ENCODE measurements at regions not wholly inside any gene's neighbourhood (a gene's known extent, or its start where the extent isn't known, plus 50 kb on each side); places are given as distances from the start of the nearest gene placed in this dataset.

DNA sequence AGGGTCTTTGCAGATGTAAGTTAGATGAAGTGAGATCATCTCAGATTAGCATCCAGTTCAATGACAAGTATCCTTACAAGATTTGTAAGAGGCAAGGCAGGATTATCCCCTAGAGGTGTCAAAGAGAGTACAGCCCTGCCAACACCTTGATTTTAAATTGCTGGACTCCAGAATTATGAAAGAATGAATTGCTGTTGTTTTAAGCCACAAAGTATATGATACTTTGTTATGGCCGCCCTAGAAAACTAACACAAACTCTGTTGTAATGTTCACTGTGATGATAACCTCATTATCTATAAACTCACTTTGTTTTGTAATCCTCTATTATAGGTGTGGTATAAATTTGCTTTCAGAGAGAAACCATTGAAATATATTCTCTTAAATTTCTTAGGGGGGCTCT is 249.0 kb upstream of the SPOPL start:
- no peaks in the 10 kb centered on the region for H3K36me3 ChIP-seq (ENCODE audit: insufficient read depth, low read length)
- no peak overlapping the region for H3K4me2 ChIP-seq (ENCODE audit: low read length)
- H3K4me3 ChIP-seq (ENCODE audit: low read depth, low read length, poor library complexity, severe bottlenecking): no peak overlapping the region
- H3K9me3 ChIP-seq (ENCODE audit: low read length): no peaks in the 10 kb centered on the region
- no peak overlapping the region for H2AFZ ChIP-seq (ENCODE audit: low read length)
- H3K27me3 ChIP-seq (ENCODE audit: insufficient read depth, low read length): no peaks in the 10 kb centered on the region
- no peaks in the 10 kb centered on the region for H3K4me1 ChIP-seq (ENCODE audit: insufficient read depth, low read length, severe bottlenecking)
- no peaks in the 10 kb centered on the region for H3K79me2 ChIP-seq (ENCODE audit: insufficient read depth, low read length)
- no peaks in the 10 kb centered on the region for H3F3A ChIP-seq (ENCODE audit: insufficient read depth, low read length)
- no peak for TF ChIP-seq EZH2 (IDR thresholded peaks at IDR 0.05; ENCODE audit: borderline replicate concordance, low read length)
- TF ChIP-seq, protein P1, sequence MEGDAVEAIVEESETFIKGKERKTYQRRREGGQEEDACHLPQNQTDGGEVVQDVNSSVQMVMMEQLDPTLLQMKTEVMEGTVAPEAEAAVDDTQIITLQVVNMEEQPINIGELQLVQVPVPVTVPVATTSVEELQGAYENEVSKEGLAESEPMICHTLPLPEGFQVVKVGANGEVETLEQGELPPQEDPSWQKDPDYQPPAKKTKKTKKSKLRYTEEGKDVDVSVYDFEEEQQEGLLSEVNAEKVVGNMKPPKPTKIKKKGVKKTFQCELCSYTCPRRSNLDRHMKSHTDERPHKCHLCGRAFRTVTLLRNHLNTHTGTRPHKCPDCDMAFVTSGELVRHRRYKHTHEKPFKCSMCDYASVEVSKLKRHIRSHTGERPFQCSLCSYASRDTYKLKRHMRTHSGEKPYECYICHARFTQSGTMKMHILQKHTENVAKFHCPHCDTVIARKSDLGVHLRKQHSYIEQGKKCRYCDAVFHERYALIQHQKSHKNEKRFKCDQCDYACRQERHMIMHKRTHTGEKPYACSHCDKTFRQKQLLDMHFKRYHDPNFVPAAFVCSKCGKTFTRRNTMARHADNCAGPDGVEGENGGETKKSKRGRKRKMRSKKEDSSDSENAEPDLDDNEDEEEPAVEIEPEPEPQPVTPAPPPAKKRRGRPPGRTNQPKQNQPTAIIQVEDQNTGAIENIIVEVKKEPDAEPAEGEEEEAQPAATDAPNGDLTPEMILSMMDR (IDR thresholded peaks at IDR 0.05; ENCODE audit: low read length): no peak
- no peak overlapping the region for H3K27ac ChIP-seq (ENCODE audit: low read depth, low read length, poor library complexity, severe bottlenecking)
- no peak overlapping the region for H3K9ac ChIP-seq (ENCODE audit: low read length)
- no peaks in the 10 kb centered on the region for H4K20me1 ChIP-seq (ENCODE audit: insufficient read depth, low read length)
- no peaks in the 10 kb centered on the region for H3K9me2 ChIP-seq (ENCODE audit: low read depth, low read length)

DNA sequence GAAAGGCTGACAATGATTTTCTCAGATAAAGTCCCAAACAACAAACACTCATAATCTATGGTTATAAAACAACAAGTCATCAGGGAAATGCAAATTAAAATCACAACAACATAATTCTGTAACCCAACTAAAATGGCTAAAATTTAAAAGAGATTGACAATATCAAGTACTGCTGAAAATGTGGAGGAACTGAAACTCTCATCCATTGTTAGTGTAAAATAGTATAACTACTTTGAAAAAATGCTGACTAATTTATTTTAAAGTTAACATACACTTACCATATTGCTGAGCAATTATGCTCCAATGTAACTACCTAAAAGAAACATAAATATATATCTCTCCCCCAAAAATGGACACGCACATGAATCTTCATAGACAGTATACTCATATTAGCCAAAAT is 245.9 kb upstream of the SPOPL start:
- Histone ChIP-seq H3K27me3 (ENCODE audit: insufficient read depth, low read length) (no peaks in the 10 kb centered on the region), H3K9me2 (ENCODE audit: low read depth, low read length) (no peaks in the 10 kb centered on the region), H3K4me2 (ENCODE audit: low read length) (no peak overlapping the region), H3K9me3 (ENCODE audit: low read length) (no peaks in the 10 kb centered on the region), H3K36me3 (ENCODE audit: insufficient read depth, low read length) (no peaks in the 10 kb centered on the region), H3K4me1 (ENCODE audit: insufficient read depth, low read length, severe bottlenecking) (no peaks in the 10 kb centered on the region), H3F3A (ENCODE audit: insufficient read depth, low read length) (no peaks in the 10 kb centered on the region), H4K20me1 (ENCODE audit: insufficient read depth, low read length) (no peaks in the 10 kb centered on the region), H3K27ac (ENCODE audit: low read depth, low read length, poor library complexity, severe bottlenecking) (no peak overlapping the region), H2AFZ (ENCODE audit: low read length) (no peak overlapping the region), H3K79me2 (ENCODE audit: insufficient read depth, low read length) (no peaks in the 10 kb centered on the region), H3K4me3 (ENCODE audit: low read depth, low read length, poor library complexity, severe bottlenecking) (no peak overlapping the region), H3K9ac (ENCODE audit: low read length) (no peak overlapping the region)
- TF ChIP-seq EZH2 (IDR thresholded peaks at IDR 0.05; ENCODE audit: borderline replicate concordance, low read length): no peak
- TF ChIP-seq, protein P1 (IDR thresholded peaks at IDR 0.05; ENCODE audit: low read length): no peak

DNA sequence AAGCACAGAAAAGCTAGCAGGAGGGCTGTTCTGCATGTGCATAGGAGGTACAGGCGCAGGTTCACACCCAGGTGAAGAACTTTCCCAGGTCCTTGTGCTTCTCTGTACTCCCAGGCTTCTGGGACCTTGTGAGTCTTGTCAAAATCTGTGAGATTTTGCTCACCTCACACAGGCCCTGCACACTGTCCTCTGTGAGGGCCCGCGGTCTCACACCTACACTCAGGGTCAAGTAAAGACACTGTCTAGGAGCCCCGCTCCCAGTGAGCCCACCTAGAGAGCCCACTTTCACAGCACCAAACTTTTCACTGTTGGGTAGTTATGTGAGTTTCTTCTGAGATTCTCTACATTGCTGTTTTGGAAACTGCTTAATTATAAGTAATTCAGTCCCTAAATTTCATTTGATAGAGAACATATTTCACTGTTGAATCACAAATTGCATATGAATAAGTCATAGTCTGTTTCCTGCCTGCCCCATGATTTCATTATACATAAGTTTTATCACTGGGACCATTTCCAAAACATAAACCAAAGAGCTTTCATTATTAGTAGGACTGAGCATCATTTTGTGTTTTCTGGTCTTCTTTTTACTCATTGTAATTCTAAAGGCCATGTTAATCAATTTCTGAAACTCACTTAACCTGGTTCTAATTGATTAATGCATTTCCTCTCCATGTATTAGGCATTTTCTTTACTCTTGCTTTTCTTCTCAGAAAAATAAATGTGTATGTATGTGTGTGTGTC is 234.2 kb upstream of the SPOPL start:
- Histone ChIP-seq H4K20me1 (ENCODE audit: insufficient read depth, low read length) (no peaks in the 10 kb centered on the region), H3F3A (ENCODE audit: insufficient read depth, low read length) (no peaks in the 10 kb centered on the region), H3K4me3 (ENCODE audit: low read depth, low read length, poor library complexity, severe bottlenecking) (no peak overlapping the region), H3K4me2 (ENCODE audit: low read length) (no peak overlapping the region), H3K27me3 (ENCODE audit: insufficient read depth, low read length) (no peaks in the 10 kb centered on the region), H3K9me2 (ENCODE audit: low read depth, low read length) (no peaks in the 10 kb centered on the region; the same call in 1 of the 2 replicates), H2AFZ (ENCODE audit: low read length) (no peak overlapping the region), H3K9me3 (ENCODE audit: low read length) (no peaks in the 10 kb centered on the region), H3K27ac (ENCODE audit: low read depth, low read length, poor library complexity, severe bottlenecking) (no peak overlapping the region), H3K36me3 (ENCODE audit: insufficient read depth, low read length) (no peaks in the 10 kb centered on the region), H3K79me2 (ENCODE audit: insufficient read depth, low read length) (no peaks in the 10 kb centered on the region), H3K9ac (ENCODE audit: low read length) (no peak overlapping the region), H3K4me1 (ENCODE audit: insufficient read depth, low read length, severe bottlenecking) (no peaks in the 10 kb centered on the region)
- no peak for TF ChIP-seq EZH2 (IDR thresholded peaks at IDR 0.05; ENCODE audit: borderline replicate concordance, low read length)
- TF ChIP-seq, protein P1 (IDR thresholded peaks at IDR 0.05; ENCODE audit: low read length): no peak
